HG02610 (cell line): ENCODE measurements at regions not wholly inside any gene's neighbourhood (a gene's known extent, or its start where the extent isn't known, plus 50 kb on each side); places are given as distances from the start of the nearest gene placed in this dataset.
A peak's percentile ranks its signal among the peaks of the same experiment; 100 is the strongest.
"Not testable (repeated sequence)": the region's sequence is repeated elsewhere in the genome, so short reads cannot be mapped to it uniquely, and the experiment has no call there.

ENCODE experiments used
- ATAC-seq: cut with Tn5 transposase; IDR thresholded peaks from one replicate; pipeline ENCODE4 v1.9.1; 2021; ENCODE audit warnings: mild to moderate bottlenecking, moderate library complexity; ENCODE audit not compliant: unreplicated experiment

DNA sequence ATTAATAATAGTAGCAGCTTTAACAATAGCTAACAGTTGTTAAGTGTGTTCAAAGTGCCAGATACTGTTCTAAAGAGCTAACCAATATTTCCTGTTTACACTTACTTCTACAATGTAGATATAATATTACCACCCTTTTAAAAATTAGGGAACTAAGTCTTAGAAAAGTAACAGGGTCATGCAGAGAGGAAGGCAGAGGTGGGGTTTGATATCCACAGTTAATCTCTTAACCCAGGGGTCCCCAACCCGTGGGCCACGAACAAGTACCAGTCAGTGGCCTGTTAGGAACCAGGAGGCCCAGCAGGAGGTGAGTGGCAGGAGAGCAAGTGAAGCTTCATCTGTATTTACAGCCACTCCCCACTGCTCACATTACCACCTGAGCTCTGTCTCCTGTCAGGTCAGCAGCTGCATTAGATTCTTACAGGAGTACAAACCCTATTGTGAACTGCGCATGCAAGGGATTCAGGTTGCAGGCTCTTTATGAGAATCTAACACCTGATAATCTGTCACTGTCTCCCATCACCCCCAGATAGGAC lies 89.1 kb downstream of the ACTL7B start:
- ATAC-seq, result no peak

- ATAC-seq, result no peak
Observed at GRCh38 chr9:108765265-108765664, 90.5 kb downstream of the ACTL7B start.

DNA sequence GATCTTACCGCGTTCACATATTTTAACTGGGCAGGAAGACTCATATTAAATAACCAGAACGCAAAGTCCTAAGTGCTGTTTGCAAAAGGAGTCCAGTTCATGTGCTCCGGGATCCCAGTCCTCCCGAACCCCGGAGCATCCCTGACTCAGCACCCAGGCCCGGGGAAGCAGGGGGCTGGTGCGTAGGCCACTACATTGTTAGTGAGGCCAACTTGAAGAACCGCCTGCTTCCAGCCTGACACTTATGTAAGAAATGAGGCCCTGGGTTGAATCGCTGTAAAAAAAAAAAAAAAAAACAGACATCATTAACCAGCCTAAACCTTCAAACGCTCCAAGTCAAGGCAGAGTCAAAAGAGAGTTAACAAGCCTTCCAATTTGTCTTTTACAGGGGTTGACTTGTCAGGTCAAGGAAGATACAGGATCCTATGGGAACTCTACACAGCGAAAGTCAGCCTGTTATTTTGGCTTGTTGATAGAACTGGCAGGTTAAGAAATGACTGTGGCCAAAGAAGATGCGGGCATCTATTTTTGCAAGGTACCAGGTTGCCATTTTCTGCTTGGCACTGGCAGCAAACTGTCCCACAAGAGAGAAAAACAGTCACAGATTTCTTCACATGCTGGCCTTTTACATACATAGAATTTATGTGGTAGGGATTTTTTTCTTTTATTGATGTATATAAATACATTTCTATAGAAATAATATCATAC lies 93.3 kb downstream of the ACTL7B start:
- no peak for ATAC-seq

- peak; percentile 49 for ATAC-seq
Observed at GRCh38 chr9:108761655-108762347, 94.0 kb downstream of the ACTL7B start.

- ATAC-seq, result no peak
Observed at GRCh38 chr9:108760841-108761240, 94.9 kb downstream of the ACTL7B start.

GRCh38 chr9:108759835-108760234 lies 96.0 kb downstream of the ACTL7B start:
- ATAC-seq, result no peak

- ATAC-seq, result no peak
Observed at GRCh38 chr9:108759399-108759798, 96.4 kb downstream of the ACTL7B start.

DNA sequence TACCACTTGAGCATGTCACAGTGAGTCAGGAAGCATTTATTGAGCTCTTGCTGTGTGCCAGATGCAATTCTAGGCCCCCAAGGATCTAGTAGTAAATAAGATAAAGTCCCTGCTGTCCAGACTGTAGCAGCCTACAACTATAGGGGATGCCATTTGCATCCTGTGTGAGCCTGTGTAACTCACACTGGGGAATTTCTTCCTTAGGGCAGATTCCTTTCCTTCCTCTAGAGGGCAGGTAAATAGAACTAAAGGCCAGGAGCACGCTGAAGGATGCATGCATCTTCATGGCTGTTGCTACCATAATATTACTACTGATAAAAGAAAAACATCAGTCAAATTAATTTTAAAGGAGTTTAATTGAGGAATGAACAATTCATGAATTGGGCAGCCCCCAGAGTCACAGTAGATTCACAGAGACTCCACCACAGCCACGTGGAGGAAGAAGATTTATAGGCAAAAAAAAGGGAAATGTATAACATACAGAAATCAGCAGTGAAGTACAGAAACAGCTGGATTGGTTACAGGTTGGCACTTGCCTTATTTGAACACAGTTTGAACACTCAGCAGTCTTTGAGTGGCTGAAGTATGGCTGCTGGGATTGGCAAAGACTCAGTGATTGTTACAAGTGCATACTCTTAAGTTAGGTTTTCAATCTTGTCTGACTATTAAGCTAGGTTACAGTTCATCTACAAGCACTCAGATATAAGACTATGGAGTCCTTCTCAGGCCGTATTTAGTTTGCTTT lies 98.9 kb downstream of the ACTL7B start:
- ATAC-seq, result no peak

DNA sequence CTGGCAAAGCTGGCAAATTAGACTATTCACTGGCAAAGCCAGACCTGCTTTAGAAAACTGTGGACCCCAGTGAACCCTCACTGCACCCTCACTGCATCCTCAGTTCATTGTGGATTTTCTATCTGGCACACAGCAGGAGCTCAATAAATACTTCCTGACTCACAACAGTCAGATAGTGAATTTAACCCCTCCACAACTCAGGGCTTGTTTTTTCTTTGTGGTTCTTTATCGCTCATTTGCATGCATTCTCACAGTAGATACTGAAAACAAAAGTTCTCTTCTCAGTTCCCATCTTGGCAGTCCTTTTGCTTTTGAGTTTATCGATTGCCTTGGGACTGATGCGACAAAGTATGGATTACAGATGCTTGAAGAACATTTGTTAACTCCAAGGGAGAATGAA lies 99.8 kb downstream of the ACTL7B start:
- ATAC-seq, result no peak

DNA sequence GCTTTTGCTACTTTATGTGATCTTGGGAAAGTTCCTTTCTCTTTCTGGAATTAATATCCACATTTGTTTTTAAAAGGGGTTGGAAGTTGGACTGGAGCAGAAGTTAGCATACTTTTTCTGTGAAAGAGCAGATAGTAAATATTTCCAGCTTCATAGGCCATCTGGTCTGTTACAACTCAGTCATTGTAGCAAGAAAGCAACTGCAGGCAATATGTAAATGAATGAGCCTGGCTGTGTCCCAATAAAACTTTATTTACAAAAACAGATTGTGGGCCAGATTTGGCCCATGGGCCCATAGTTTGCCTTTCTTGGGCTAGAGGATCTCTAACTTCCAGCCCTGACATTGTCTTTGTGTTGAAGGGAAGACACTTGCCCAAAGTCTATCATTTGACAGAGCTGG lies 104.4 kb downstream of the ACTL7B start:
- no peak for ATAC-seq

DNA sequence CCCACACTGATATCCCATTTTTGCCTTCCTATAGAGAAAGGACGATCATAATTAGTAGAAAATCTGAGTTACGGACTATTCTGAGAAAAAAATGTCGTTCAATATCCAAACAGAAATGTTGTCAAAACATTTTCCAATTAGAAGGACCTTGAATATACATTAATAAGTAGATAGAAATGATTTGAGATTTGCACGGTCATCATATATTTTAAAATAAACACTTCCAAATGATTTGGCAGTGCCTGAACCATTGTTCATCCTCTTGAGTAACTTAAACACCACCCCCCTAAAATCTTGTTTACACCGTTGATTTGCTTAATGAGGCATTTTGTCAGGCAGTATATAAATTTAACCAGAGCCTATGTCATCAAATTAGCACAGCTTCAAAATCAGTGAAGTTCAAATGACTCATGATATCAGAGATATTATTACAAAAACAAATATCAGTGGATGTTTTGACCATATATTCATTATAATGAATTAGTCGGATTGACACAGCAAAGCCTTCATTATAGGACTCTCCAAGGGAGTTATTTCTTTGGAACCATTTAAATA lies 105.0 kb downstream of the ACTL7B start:
- ATAC-seq, result no peak

GRCh38 chr9:108748776-108749175 lies 107.0 kb downstream of the ACTL7B start:
- ATAC-seq, result no peak

GRCh38 chr9:108746864-108747263 lies 108.9 kb downstream of the ACTL7B start:
- no peak for ATAC-seq

- no peak for ATAC-seq
Observed at GRCh38 chr9:108746001-108746400, 109.8 kb downstream of the ACTL7B start.

DNA sequence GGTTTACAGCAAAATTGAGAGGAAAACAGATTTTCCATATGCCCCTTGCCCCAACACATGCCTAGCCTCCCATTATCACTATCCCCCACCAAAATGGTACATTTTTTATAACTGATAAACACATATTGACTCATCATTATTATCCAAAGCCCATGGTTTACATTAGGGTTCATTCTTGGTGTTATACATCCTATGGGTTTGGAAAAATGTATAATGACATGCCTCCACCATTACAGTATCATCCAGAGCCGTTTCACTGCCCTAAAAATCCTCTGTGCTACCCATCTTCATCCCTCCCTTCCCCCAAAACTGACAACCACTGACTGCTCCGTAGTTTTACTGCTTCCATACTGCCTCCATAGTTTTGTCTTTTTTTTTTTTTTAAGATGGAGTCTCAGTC lies 111.1 kb downstream of the ACTL7B start:
- ATAC-seq, result no peak

GRCh38 chr9:108743901-108744371 lies 111.8 kb downstream of the ACTL7B start:
- no peak for ATAC-seq

- no peak for ATAC-seq
Observed at GRCh38 chr9:108743416-108743815, 112.4 kb downstream of the ACTL7B start.

GRCh38 chr9:108742191-108742590 lies 113.6 kb downstream of the ACTL7B start:
- ATAC-seq, result no peak

- not testable (repeated sequence) for ATAC-seq
Observed at GRCh38 chr9:108731292-108731691, 124.5 kb downstream of the ACTL7B start.

GRCh38 chr9:108727580-108728111 lies 128.1 kb downstream of the ACTL7B start:
- ATAC-seq, result no peak

DNA sequence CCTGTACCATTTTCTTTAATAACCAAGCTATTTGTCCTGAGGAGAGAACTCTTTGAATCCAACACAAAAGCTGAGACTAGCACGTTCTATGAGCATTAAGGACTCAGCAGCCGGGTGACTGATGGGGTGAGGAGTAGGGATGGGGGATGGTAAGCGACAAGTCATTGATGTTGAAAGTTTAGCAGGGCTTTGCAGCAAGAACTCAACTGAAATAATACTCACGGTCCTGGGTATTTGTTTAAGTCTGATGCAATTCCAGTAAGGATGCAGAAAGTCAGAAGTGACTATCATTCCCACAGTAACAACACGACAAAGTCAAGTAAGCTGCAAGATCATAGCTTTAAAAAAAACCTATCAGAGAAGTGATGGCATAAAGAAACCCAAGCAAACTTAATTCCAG lies 131.1 kb downstream of the ACTL7B start:
- no peak for ATAC-seq
